GM18868 (cell line): ENCODE measurements at regions not wholly inside any gene's neighbourhood (a gene's known extent, or its start where the extent isn't known, plus 50 kb on each side); places are given as distances from the start of the nearest gene placed in this dataset.
"Not testable (repeated sequence)": the region's sequence is repeated elsewhere in the genome, so short reads cannot be mapped to it uniquely, and the experiment has no call there.

Experiments used
- ATAC-seq: cut with Tn5 transposase; IDR thresholded peaks from one replicate; pipeline ENCODE4 v1.9.1; 2021; ENCODE audit warnings: mild to moderate bottlenecking, moderate library complexity; ENCODE audit not compliant: unreplicated experiment

DNA sequence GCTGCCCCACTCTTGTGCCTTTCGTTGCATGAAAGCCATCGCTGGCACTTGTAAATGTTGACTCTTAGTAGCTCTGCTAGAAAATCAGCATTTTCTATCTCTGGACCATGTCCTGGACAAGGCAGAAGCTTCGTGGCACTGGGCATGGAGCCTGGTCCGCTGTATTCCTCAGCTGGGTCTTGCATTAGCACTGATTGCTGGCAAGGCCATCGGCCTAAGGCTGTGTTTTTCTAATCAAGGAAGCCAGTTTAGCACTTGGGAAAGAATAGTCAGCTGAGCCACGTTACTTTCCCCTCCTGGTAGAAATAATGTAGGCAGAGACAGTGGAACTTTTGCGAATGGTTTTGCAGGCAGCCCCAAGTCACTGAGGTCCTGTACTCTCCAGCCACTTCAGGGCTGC lies 180.2 kb upstream of the EOLA2 start:
- ATAC-seq: no peak

DNA sequence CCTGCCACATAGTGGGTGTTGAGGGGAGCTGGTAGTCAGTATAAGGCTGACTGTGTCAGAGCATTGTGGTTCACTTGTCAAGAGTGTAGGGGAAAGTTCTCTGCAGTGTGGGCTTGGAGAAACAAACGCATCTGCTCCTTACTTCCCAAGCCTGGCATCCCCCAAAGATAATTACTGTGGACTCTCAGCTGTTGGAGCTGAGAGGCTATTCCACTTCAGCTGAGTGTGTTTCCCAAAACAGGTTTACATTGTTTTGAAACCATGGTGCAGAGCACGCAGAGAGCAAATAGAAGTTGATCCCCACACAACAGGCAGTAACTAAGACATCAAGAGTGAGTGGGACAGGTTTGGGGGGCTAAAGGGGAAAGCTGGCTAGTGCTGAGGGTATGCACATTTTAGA lies 181.0 kb upstream of the EOLA2 start:
- no peak for ATAC-seq

DNA sequence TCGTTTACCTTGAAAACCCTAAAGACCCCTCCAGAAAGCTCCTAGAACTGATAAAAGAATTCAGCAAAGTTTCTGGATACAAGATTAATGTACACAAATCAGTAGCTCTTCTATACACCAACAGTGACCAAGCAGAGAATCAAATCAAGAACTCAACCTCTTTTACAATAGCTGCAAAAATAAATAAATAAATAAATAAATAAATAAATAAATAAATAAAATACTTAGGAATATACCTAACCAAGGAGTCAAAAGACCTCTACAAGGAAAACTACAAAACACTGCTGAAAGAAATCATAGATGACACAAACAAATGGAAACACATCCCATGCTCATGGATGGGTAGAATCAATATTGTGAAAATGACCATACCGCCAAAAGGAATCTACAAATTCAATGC lies 186.8 kb upstream of the EOLA2 start:
- ATAC-seq: not testable (repeated sequence)

DNA sequence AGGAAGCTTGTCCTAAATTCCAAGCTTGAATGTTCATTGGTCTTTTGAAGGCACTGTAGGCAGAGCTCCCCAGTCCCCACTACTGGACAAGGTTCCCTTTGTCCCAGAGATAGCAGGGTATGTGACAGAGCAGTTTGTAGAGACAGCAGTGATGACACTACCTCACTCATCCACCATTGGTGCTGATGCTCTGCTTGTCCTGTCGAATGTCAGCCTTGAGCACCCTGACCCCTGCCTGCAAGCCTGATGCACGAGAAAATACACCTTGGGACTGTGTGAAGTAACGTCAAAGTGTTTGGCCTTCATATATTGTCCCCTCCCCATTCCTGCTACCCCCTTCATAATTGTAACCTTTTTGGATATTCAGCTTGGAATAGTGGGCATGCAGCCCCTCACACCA lies 188.9 kb upstream of the EOLA2 start:
- ATAC-seq: no peak

DNA sequence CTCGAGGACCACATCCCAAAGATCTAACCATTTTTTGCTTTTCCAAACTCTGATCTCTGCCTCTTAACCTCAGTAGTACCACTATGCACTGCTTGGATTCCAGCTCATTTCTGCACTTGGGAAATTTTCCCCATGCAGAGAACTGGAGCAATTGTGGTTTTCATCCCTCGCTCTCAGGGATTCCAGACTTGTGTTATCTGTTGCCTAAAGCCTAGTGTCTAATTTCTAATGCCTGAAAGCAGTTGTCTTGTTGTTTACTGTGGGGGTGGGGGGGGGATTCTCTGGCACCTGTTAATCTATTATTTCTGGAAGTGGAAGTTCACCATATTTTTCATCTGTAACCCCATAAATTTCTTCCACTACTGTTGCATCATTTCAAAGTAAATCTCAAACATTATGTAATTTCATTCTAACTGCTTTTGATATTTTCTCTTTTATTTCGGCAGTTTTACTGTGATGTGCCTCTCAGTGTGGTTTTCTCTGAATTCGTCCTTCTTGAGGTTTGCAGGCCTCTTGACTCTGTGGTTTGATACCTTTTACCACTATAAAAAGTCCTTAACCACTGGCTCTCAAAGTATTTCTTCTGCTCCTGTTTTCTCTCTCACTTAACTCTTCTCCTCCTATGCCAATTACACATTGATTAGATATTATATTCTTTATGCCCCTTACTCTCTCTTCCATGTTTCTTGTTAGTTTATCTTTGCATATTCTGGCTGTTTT lies 205.6 kb upstream of the EOLA2 start:
- ATAC-seq: no peak

DNA sequence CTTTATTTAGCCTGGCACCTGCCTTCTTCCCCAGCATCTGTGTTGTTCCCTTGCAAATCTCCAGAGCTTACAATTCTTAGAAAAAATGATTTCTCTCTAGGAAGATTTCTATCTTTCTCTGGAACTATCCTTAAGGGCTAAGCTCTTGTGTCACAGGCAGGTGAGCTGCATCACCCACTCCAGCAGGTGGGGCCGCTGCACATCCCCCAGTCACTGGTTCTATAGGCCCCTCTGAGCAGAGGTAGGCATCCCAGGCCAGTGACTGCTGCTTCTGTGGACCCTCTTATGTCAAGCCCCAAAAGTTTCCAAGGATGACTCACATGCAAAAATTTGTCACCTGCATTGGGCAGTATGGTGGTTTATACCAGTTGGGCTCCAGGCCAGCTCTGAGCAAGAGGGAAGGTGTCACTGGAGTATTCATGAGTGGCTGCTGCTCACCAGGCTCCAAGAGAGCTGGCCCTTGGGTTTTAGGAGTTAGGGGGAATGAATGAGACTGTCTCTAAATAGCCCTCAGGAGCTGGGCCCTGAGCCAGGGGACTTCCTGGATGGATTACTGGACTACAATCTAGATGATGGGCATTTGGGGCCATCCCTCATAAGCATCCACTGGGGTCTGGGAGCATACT lies 208.1 kb upstream of the EOLA2 start:
- no peak for ATAC-seq

DNA sequence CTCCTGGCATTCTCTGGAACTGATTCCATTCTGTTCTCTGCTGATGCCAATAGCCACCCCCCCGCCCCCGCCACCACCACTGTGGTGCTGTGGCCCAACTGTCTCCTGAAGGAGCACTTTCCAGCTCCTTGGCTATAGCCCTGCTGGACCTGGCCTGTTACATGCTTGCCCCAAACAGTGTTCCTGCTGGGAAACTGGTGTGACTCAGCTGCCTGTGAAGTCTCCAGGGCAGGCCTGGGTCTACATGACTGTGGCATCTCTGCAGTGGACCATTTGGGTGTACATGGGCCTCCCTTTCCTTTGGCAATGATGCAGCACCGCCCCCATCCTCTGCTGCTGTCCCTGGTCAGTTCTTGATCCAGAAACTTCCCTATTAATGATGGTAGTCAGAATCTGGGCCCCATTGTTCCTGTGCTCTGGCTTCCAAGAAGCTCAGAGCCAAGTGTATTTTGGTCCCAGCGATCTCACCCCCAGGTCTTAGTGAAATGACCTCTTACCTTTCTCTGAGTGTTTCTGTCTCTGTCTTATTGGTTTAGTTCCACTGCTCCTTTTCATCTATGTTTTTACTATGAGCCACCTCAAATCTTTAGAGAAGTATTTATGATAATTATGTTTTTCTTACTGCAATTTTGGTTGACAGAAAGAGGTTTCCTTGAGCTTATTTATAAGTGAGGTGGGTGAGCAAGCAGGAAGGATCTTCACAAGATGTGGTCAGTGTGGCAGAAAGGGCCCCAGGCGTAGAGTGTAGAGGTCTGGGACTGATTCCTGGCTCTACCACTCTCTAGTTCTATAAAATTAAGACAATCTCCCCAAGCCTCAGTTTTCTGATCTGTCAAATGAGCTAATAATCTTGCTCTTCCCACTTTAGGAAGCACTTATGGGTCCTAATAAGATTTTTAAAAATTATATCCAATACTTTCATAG lies 210.7 kb upstream of the EOLA2 start:
- ATAC-seq: no peak

DNA sequence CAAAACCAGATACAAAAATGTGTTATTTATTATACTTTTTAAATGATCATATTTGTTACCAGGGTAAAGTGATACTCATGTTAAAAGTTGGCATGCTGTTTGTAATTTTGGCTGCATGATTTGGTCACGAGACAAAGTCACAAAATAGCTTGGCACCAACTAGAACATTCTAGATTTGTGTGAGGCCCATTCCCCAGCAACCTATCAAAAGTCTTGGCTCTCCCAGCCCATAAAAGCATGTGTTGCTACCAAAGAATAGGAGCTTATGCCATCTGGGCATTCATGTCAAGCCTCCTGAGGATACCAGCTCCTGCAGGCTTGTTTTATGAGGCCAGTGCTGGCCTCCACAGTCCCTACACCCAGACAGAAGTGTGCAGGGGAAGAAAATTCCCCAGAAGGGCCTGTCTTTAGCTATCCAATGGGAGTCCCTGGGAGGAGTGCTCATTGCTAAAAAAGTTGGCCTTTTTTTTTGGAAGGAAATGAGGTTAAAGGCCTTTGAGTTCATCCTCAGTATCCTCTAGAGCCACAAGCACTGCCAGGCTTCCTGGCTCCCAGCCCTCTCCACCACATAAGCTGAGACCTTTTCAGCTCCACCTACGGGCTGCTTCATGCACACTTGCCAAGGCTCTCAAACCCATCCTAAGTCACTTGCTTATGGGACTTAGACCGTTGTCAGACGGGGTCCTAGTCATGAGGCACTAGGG lies 211.9 kb upstream of the EOLA2 start:
- no peak for ATAC-seq

DNA sequence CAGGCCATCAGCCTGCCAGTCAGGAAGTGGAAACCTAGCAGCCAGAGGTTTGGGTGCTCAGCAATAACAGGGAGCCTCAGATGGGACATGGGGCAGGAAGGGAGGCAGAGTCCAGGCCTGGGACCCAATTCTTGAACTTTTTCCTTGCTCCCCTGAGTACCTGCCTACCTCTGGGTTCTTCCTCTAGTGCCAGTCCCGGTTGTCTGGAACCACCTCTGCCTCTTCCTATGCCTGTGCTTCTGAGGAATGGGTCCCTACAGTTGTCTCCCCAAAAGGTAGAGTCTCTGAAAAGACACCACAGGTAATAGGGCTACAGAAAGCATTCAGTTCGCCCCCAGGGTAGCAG lies 212.4 kb upstream of the MAMLD1 start:
- ATAC-seq: no peak

DNA sequence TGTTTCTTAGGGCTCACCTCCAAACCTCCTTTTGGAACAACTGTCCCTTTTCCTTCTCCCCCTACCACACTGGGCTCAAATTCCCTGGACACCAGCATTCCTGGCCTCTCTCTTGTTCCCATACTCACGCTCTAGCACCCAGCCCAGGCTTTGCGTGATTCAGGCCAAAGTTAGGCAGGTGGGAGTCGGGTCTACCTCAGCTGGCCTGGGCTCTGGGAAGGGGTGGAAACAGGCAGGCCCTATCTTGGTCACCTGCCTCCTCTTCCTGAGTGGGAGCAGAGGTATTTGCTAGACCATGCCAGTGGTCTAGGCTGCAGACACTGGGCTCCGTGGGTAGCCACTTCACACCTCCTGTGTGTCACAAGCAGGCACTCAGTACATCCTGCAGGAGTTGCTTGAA lies 211.1 kb upstream of the MAMLD1 start:
- no peak for ATAC-seq

DNA sequence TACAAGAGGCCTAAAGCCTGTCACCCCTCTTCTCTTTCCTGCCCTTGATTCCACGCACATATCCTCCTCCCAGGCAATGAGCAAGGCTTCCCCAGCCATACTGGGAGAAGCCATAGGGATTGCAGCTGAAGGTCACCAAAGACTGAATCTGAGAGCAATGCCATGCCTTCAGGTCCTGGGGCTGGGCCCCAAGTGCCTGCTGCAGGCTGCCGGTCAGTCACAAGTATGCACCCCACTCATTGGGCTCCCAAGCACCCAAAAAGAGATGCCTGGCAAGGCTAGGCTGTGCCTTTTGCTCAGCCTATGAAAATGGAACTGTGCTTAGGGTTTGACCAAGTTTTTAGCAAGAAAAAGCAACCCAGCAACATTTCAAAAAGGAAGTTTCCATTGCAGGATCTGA lies 210.6 kb upstream of the MAMLD1 start:
- no peak for ATAC-seq

DNA sequence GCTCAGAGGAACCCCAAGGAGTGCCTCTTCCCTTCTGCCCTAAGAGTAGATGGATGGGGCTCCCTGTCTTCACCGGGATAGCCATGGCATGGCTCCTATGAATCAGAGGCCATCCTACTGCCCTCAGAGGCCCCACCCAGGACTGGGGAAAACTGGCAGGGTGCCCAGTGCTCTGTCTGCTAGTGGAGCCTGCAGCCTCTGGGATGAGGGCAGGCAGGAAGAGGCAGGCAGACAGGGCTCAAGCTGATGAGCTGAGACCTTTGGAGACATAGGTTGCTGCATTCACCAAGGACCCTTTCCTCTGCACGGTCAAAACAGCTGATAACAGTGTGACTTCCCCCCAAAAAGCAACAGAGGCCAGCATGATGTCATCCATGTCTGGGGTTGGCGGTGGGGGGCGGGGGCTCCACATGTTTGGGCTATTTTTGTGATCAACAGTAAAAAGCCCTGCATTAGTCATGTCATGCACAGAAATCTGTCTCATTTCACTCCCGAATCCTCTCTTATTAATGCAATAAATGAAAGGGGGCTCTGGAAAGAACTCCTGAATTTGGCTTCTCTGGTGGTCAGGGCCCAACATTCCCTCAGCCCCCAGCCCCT lies 207.6 kb upstream of the MAMLD1 start:
- no peak for ATAC-seq

DNA sequence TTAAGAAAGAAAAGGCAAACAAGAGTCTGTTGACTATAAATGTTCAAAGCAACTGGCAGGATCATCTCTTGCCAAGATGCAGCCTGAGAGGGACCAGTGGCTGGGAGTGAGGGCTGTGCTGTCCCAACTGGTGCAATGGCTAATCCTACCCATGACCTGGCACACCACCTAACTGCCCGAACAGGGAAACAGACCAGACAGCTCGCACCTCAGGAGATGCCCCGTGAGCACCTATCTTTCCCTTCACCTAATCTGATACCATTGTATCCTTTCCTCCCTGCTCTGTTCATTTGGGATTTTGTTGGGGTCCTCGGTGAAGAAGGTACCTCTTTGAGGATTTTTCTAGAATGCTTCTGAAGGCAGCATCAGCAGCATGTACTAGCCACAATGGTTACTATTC lies 206.5 kb upstream of the MAMLD1 start:
- no peak for ATAC-seq

DNA sequence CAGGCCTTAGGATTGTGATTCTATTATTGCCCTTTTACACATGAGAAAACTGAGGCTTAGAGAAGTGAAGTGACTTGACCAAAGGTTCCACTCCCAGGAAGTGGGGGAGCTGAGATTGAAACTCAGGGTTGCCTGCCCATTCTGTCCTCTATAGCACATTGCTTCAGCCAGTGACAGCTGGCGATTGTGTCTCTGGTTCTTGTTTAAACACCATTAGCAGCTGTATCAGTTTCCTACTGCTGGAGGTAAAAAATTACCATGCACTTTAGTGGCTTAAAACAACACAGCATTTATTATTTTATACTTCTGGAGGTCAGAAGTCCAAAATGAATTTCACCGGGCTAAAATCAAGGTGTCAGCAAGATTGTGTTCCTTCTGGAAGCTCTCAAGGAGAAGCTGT lies 205.8 kb upstream of the MAMLD1 start:
- no peak for ATAC-seq

DNA sequence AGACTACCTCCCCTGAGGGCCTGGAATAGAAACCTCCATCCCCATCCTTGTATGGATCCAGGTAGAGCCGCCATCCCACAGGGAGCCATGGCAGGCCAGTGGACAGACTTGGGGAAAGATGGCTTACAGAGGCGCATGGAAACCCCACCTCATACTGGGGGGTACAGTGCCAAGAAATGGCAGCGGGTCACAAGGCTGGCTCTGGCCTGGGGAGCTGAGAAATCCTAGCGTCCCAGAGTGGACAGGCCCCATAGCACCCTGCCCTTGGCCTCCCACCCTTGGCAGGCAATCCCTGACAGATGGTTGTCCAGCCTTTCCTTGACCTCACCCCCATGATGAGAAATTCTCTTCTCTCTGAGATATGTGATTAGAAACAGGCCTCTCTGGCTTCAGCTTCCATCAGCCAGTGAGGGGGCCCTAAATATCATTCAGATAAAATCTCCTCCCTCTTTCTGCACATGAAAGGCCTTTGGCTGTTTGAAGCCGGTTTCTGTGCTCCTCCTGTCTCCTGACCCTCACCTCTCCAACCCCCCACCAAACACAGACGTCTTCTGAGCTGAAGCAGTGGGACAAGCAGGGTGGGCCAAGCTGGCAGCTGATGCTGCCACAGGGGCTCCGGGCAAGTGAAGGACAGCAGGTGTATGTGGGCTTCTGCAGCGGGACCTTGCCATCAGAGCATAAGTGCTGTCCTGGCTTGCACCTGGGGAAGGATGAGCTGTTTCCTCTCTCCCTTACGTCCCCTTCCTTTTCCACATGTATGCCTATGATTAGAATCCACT lies 204.4 kb upstream of the MAMLD1 start:
- ATAC-seq: no peak

DNA sequence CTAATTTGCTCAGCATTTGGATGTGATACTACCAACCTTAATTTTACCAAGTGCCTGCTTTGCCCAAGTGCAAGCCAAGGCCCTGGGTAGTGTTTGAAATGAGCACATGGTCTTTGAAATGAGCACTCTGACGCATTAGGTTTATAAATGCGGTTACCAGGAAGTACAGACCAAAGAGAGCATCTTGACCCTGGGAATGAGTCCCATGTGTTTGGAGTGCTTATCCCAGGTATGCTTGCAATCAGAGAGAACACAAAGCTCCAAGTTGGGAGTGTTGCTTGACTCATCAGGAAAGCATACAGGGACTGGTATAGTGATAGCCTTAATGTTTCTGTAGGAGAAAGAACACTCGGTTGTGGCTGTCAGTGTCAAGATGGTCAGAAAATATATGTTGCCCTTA lies 203.6 kb upstream of the MAMLD1 start:
- ATAC-seq: no peak

DNA sequence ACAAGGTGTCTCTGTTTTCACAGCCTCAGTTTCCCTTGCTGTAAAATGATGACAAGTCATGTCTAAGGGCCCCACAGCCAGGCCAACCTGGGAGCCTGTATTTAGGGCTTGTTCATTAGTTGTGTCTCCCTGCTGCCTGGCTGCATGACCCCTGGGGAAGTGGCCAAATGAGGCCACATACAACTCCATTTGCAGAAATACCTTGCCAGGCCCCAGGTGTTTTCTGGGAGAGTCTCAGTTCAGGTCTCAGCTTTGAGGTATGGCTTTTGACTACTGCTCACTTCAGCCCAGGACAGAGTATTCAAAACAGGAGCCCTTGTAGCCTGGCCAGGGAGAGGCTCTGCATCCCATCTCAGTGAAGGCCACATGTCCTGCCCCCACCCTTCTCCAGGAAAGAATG lies 202.5 kb upstream of the MAMLD1 start:
- ATAC-seq: no peak

DNA sequence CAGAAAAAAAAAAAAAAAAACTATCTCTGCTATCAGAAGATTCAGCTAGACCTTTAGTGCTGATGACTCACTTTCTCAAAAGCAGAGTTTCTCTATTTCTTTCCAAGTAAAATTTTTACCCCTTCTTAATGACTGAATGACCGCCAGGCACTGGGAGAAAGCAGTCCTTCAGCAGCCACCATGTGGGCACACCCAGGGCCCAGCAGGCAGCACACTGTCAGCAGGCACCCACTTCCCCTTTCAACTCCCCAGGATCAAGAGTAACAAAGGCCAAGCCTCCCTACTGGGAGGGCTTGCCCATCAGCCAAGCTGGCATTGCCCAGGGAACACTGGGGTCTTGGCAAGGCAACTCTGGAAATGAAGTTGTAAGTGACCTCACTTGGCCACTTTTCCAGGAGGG lies 201.9 kb upstream of the MAMLD1 start:
- ATAC-seq: no peak

DNA sequence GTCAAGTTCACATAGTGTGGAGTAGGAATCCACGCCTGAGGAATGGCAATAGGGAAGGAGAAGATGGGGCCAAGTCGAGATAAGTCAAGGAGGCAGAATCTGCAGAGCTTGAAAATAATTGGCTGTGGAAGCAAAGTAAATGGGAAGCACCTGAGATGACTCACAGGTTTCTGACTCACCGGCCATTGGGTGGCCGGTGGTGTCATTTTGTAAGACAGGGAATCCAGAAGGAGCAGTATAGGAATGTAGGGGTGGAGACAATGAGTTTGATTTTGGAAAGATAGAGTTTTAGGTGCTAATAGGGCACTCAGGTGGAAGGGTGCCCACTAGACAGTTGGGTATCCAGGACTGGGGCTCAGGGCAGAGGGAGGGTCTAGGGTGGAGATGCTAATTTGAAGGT lies 201.0 kb upstream of the MAMLD1 start:
- ATAC-seq: no peak

DNA sequence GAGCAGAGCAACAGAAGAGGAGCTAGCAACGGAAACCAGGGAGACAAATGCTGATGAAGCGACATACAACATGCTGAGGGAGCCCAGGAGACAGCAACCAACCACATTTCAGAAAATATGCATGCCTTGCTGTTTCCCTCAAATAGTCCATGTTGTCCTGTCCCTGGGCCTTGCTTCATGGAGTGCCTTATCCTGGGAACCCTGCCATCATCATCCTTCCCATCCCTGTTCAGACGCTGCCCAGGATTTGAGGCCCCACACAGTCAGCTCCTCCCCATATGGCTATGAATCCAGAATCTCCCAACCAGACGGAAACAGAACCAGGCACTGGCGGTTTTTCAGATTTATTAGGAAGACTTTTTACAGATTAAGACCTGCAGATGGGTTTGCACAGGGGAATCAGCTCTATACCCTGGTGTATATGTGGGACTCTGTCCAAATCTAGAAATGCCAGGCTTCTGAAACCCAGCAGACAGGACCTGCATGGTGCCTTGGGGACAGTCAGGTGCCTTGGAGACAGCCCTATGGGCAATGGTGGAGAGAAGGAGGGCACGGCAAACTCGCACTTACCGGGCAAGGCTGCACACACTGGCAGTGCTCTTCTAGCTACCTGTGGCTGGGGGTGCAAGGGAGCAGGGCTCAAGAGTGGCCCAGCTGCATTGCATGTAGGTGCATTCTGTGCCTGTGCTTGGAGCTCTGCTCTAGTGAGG lies 199.7 kb upstream of the MAMLD1 start:
- ATAC-seq: no peak
